ENCODE measurements at regions not wholly inside any gene's neighbourhood (a gene's known extent, or its start where the extent isn't known, plus 50 kb on each side); places are given as distances from the start of the nearest gene placed in this dataset.

- TF ChIP-seq FOXM1 (IDR thresholded peaks at IDR 0.05; ENCODE audit: borderline replicate concordance, low read depth) = no peak
- TF ChIP-seq REST (IDR thresholded peaks at IDR 0.05; ENCODE audit: low read depth) = no peak
- TF ChIP-seq YY1 (IDR thresholded peaks at IDR 0.05; ENCODE audit: low read depth) = no peak
- no peak for TF ChIP-seq MAX (IDR thresholded peaks at IDR 0.05)
- TF ChIP-seq CEBPB (IDR thresholded peaks at IDR 0.05) = no peak
- no peak for TF ChIP-seq RAD21 (IDR thresholded peaks at IDR 0.05; ENCODE audit: low read depth)
- no peak for TF ChIP-seq EP300 (IDR thresholded peaks at IDR 0.05; ENCODE audit: borderline replicate concordance)
- TF ChIP-seq TCF12 (IDR thresholded peaks at IDR 0.05; ENCODE audit: low read depth) = no peak
- TF ChIP-seq EGR1 (IDR thresholded peaks at IDR 0.05) = no peak
- TF ChIP-seq ZBTB7A (IDR thresholded peaks at IDR 0.05; ENCODE audit: low read depth) = no peak
Measured at GRCh38 chr5:92320446-92320845, 937.3 kb upstream of the ARRDC3 start.
